ENCODE measurements at regions not wholly inside any gene's neighbourhood (a gene's known extent, or its start where the extent isn't known, plus 50 kb on each side); places are given as distances from the start of the nearest gene placed in this dataset.

GRCh38 chr16:9300252-9300651, 208.8 kb downstream of the HAPSTR1 start:
- no peak for DNase-seq (ENCODE audit: low read depth in 3 of 3)

- DNase-seq (ENCODE audit: low read depth in 3 of 3), result no peak
Observed at GRCh38 chr16:9302072-9302471, 210.6 kb downstream of the HAPSTR1 start.

- no peak for DNase-seq (ENCODE audit: low read depth in 3 of 3)
Observed at GRCh38 chr16:9306753-9307152, 215.3 kb downstream of the HAPSTR1 start.

GRCh38 chr16:9307446-9307845, 216.0 kb downstream of the HAPSTR1 start:
- DNase-seq (ENCODE audit: low read depth in 3 of 3), result no peak

- no peak for DNase-seq (ENCODE audit: low read depth in 3 of 3)
Observed at GRCh38 chr16:9308356-9308801, 216.9 kb downstream of the HAPSTR1 start.

GRCh38 chr16:9308850-9309249, 217.4 kb downstream of the HAPSTR1 start:
- no peak for DNase-seq (ENCODE audit: low read depth in 3 of 3)

- no peak for DNase-seq (ENCODE audit: low read depth in 3 of 3)
Observed at GRCh38 chr16:9309844-9310243, 218.4 kb downstream of the HAPSTR1 start.

- no peak for DNase-seq (ENCODE audit: low read depth in 3 of 3)
Observed at GRCh38 chr16:9311303-9311954, 220.0 kb downstream of the HAPSTR1 start.

GRCh38 chr16:9316008-9316407, 224.6 kb downstream of the HAPSTR1 start:
- no peak for DNase-seq (ENCODE audit: low read depth in 3 of 3)

- no peak for DNase-seq (ENCODE audit: low read depth in 3 of 3)
Observed at GRCh38 chr16:9316615-9317014, 225.2 kb downstream of the HAPSTR1 start.

GRCh38 chr16:9318764-9319163, 227.3 kb downstream of the HAPSTR1 start:
- no peak for DNase-seq (ENCODE audit: low read depth in 3 of 3)

GRCh38 chr16:9322769-9323168, 231.3 kb downstream of the HAPSTR1 start:
- DNase-seq (ENCODE audit: low read depth in 3 of 3), result no peak

GRCh38 chr16:9323170-9323569, 231.7 kb downstream of the HAPSTR1 start:
- no peak for DNase-seq (ENCODE audit: low read depth in 3 of 3)

- DNase-seq (ENCODE audit: low read depth in 3 of 3), result no peak
Observed at GRCh38 chr16:9327253-9327652, 235.8 kb downstream of the HAPSTR1 start.

- no peak for DNase-seq (ENCODE audit: low read depth in 3 of 3)
Observed at GRCh38 chr16:9328411-9328810, 237.0 kb downstream of the HAPSTR1 start.

GRCh38 chr16:9330095-9330494, 238.7 kb downstream of the HAPSTR1 start:
- DNase-seq (ENCODE audit: low read depth in 3 of 3), result no peak

- DNase-seq (ENCODE audit: low read depth in 3 of 3), result no peak
Observed at GRCh38 chr16:9331503-9331902, 240.1 kb downstream of the HAPSTR1 start.

- no peak for DNase-seq (ENCODE audit: low read depth in 3 of 3)
Observed at GRCh38 chr16:9332574-9333148, 241.2 kb downstream of the HAPSTR1 start.

- no peak for DNase-seq (ENCODE audit: low read depth in 3 of 3)
Observed at GRCh38 chr16:9333469-9333868, 242.0 kb downstream of the HAPSTR1 start.

- DNase-seq (ENCODE audit: low read depth in 3 of 3), result no peak
Observed at GRCh38 chr16:9334103-9334502, 242.7 kb downstream of the HAPSTR1 start.

GRCh38 chr16:9337308-9338032, 246.0 kb downstream of the HAPSTR1 start:
- no peak for DNase-seq (ENCODE audit: low read depth in 3 of 3)

GRCh38 chr16:9338068-9338467, 246.6 kb downstream of the HAPSTR1 start:
- no peak for DNase-seq (ENCODE audit: low read depth in 3 of 3)

- DNase-seq (ENCODE audit: low read depth in 3 of 3), result no peak
Observed at GRCh38 chr16:9338510-9338909, 247.1 kb downstream of the HAPSTR1 start.
